HEK293 (cell line): ENCODE measurements at regions not wholly inside any gene's neighbourhood (a gene's known extent, or its start where the extent isn't known, plus 50 kb on each side); places are given as distances from the start of the nearest gene placed in this dataset.

Experiments used
- CTCF ChIA-PET: fragments of 350-600 bp; formaldehyde crosslinking; extraction: SDS; loops from one replicate; lab custom pipeline; 2021; ENCODE audit warnings: antibody characterized with exemption; lab: Yijun Ruan, JAX
- POLR2A ChIA-PET: fragments of 300-600 bp; formaldehyde crosslinking; extraction: SDS; loops from one replicate; lab custom pipeline; 2020; ENCODE audit warnings: antibody characterized with exemption, inconsistent platforms; lab: Yijun Ruan, JAX
- H3K27ac ChIP-seq: fragments of 200-500 bp; sonication (Bioruptor generic); 2 replicates; pipeline ENCODE4 v1.5.1; 2014; ENCODE audit warnings: low read depth, low read length, control low read depth, inconsistent platforms; ENCODE audit errors: extremely low read depth
- H3K36me3 ChIP-seq, 2 experiments: fragments of 200-500 bp in 1 of 2; sonication (Bioruptor generic) in 1 of 2; 1 replicate in 1 of 2; 2 replicates in 1 of 2; pipeline ENCODE4 v1.5.1; 2014 to 2017; ENCODE audit warnings: inconsistent platforms in 2 of 2, low read length in 2 of 2; ENCODE audit not compliant: control insufficient read depth in 2 of 2, insufficient read depth in 1 of 2
- H3K4me1 ChIP-seq: fragments of 200-500 bp; sonication (Bioruptor generic); 2 replicates; pipeline ENCODE4 v1.5.1; 2014; ENCODE audit warnings: mild to moderate bottlenecking, low read length, inconsistent platforms; ENCODE audit not compliant: control insufficient read depth, insufficient read depth
- H3K4me3 ChIP-seq: 2 replicates; pipeline ENCODE4 v1.5.1; 2011; ENCODE audit warnings: low read depth, mild to moderate bottlenecking, control low read depth, low read length, moderate library complexity
- H3K9me3 ChIP-seq: fragments of 200-500 bp; sonication (Bioruptor generic); 2 replicates; pipeline ENCODE4 v1.5.1; 2014; ENCODE audit warnings: low read depth, low read length, inconsistent platforms; ENCODE audit not compliant: control insufficient read depth, insufficient read depth
- ELK4 ChIP-seq: IDR thresholded peaks from 2 replicates; pipeline ENCODE4 v1.6.1; 2011; ENCODE audit warnings: mild to moderate bottlenecking, low read depth, low read length, borderline replicate concordance
- GLIS2 ChIP-seq: fragments of 450-650 bp; formaldehyde crosslinking; IDR thresholded peaks from 2 replicates; pipeline ENCODE4 v1.5.1; 2016; ENCODE audit warnings: missing biosample characterization, missing genetic modification characterization
- KLF16 ChIP-seq: fragments of 450-650 bp; formaldehyde crosslinking; IDR thresholded peaks from 2 replicates; pipeline ENCODE4 v1.5.1; 2017; ENCODE audit warnings: missing biosample characterization, missing genetic modification characterization
- KLF7 ChIP-seq: fragments of 450-650 bp; formaldehyde crosslinking; IDR thresholded peaks from 2 replicates; pipeline ENCODE4 v1.5.1; 2016; ENCODE audit warnings: missing biosample characterization, missing genetic modification characterization, borderline replicate concordance
- ZBTB17 ChIP-seq: fragments of 450-650 bp; formaldehyde crosslinking; IDR thresholded peaks from 2 replicates; pipeline ENCODE4 v1.5.1; 2016; ENCODE audit warnings: missing biosample characterization, missing genetic modification characterization
- ZBTB6 ChIP-seq: fragments of 450-650 bp; formaldehyde crosslinking; IDR thresholded peaks from 2 replicates; pipeline ENCODE4 v1.5.1; 2017; ENCODE audit warnings: missing biosample characterization, missing genetic modification characterization
- ZNF2 ChIP-seq: fragments of 450-650 bp; formaldehyde crosslinking; IDR thresholded peaks from 2 replicates; pipeline ENCODE4 v1.5.1; 2016; ENCODE audit warnings: missing biosample characterization, missing genetic modification characterization
- ZNF202 ChIP-seq: fragments of 450-650 bp; formaldehyde crosslinking; IDR thresholded peaks from 2 replicates; pipeline ENCODE4 v1.5.1; 2016; ENCODE audit warnings: missing biosample characterization, missing genetic modification characterization, borderline replicate concordance
- ZNF280D ChIP-seq: fragments of 450-650 bp; formaldehyde crosslinking; IDR thresholded peaks from 2 replicates; pipeline ENCODE4 v1.5.1; 2016; ENCODE audit warnings: missing biosample characterization, missing genetic modification characterization
- ZNF292 ChIP-seq: fragments of 450-650 bp; formaldehyde crosslinking; IDR thresholded peaks from 2 replicates; pipeline ENCODE4 v1.5.1; 2016; ENCODE audit warnings: low read depth, missing biosample characterization, missing genetic modification characterization, borderline replicate concordance
- ZNF514 ChIP-seq: fragments of 450-650 bp; formaldehyde crosslinking; IDR thresholded peaks from 2 replicates; pipeline ENCODE4 v1.5.1; 2016; ENCODE audit warnings: missing biosample characterization, missing genetic modification characterization
- ZNF530 ChIP-seq: fragments of 450-650 bp; formaldehyde crosslinking; IDR thresholded peaks from 2 replicates; pipeline ENCODE4 v1.5.1; 2016; ENCODE audit warnings: low read depth, missing biosample characterization, missing genetic modification characterization
- ZNF558 ChIP-seq: fragments of 450-650 bp; formaldehyde crosslinking; IDR thresholded peaks from 2 replicates; pipeline ENCODE4 v1.5.1; 2016; ENCODE audit warnings: missing biosample characterization, missing genetic modification characterization
- ZNF792 ChIP-seq: fragments of 450-650 bp; formaldehyde crosslinking; IDR thresholded peaks from 2 replicates; pipeline ENCODE4 v1.5.1; 2016; ENCODE audit warnings: missing biosample characterization, missing genetic modification characterization

GRCh38 chr3:110067527-110067926 is 730.2 kb upstream of the DPPA4 start:
- TF ChIP-seq KLF16 (tag by site-specific recombination) (no peak), ZNF280D (tag by site-specific recombination) (no peak), ZBTB17 (tag by site-specific recombination) (no peak), ELK4 (no peak), KLF7 (no peak), ZNF292 (no peak), ZNF530 (tag by site-specific recombination) (no peak), ZNF792 (no peak), ZNF202 (no peak), ZNF514 (tag by site-specific recombination) (no peak)
- CTCF ChIA-PET: no interaction called here
- Histone ChIP-seq H3K4me3 (no peak overlapping the region), H3K36me3 (no peaks in the 10 kb centered on the region), H3K9me3 (no peaks in the 10 kb centered on the region), H3K4me1 (no peaks in the 10 kb centered on the region), H3K27ac (no peak overlapping the region)
- POLR2A ChIA-PET: no interaction called here

- Histone ChIP-seq H3K36me3 (no peaks in the 10 kb centered on the region), H3K4me1 (no peaks in the 10 kb centered on the region), H3K4me3 (no peak overlapping the region), H3K27ac (no peak overlapping the region), H3K9me3 (no peaks in the 10 kb centered on the region)
- ChIA-PET CTCF (no interaction called here), POLR2A (no interaction called here)
- TF ChIP-seq ZBTB6 (tag by site-specific recombination): no peak
Measured at GRCh38 chr3:110069761-110070160, 732.4 kb upstream of the DPPA4 start.

- CTCF ChIA-PET: no interaction called here
- H3K4me3 ChIP-seq: no peak overlapping the region
- no peak overlapping the region for H3K27ac ChIP-seq
- POLR2A ChIA-PET: no interaction called here
- no peaks in the 10 kb centered on the region for H3K36me3 ChIP-seq
- no peaks in the 10 kb centered on the region for H3K9me3 ChIP-seq
- TF ChIP-seq ZNF2 (tag by site-specific recombination): no peak
- no peak for TF ChIP-seq GLIS2 (tag by site-specific recombination)
- TF ChIP-seq ZNF558 (tag by site-specific recombination): no peak
- no peaks in the 10 kb centered on the region for H3K4me1 ChIP-seq
Measured at GRCh38 chr3:110070161-110070916, 733.0 kb upstream of the DPPA4 start.
